Transverse colon (tissue), 4 donors: ENCODE measurements at regions not wholly inside any gene's neighbourhood (a gene's known extent, or its start where the extent isn't known, plus 50 kb on each side); places are given as distances from the start of the nearest gene placed in this dataset.

Source experiments
- CTCF ChIP-seq, 5 experiments: fragments of 200-600 bp in 3 of 5; fragments of 450-650 bp in 2 of 5; sonication (generic) in 3 of 5; IDR thresholded peaks; 1 replicate in 2 of 5; 2 replicates in 3 of 5; pipeline ENCODE4 v1.5.1; 2016 to 2017; ENCODE audit warnings: antibody characterized with exemption in 5 of 5, inconsistent platforms in 3 of 5, mild to moderate bottlenecking in 2 of 5, moderate library complexity in 1 of 5
- EP300 ChIP-seq: sonication (generic); formaldehyde crosslinking; IDR thresholded peaks from one replicate; pipeline ENCODE4 v1.6.1; 2017; ENCODE audit warnings: antibody characterized with exemption, low read depth
- POLR2A ChIP-seq: fragments of 450-650 bp; IDR thresholded peaks from one replicate; pipeline ENCODE4 v1.6.1; 2016; ENCODE audit warnings: antibody characterized with exemption, mild to moderate bottlenecking, moderate library complexity
- POLR2AphosphoS5 ChIP-seq, 3 donors: sonication (generic); formaldehyde crosslinking; IDR thresholded peaks; one replicate each; pipeline ENCODE4 v1.6.1; 2016; ENCODE audit warnings: antibody characterized with exemption in 3 of 3

GRCh38 chr5:116674881-116675625 lies 100.4 kb upstream of the SEMA6A start:
- no peak for TF ChIP-seq POLR2A
- TF ChIP-seq CTCF (IDR thresholded peaks at IDR 0.05), result no peak
- TF ChIP-seq EP300, result no peak
- TF ChIP-seq POLR2AphosphoS5 (IDR thresholded peaks at IDR 0.05), result no peak
